ENCODE measurements at regions not wholly inside any gene's neighbourhood (a gene's known extent, or its start where the extent isn't known, plus 50 kb on each side); places are given as distances from the start of the nearest gene placed in this dataset.

DNA sequence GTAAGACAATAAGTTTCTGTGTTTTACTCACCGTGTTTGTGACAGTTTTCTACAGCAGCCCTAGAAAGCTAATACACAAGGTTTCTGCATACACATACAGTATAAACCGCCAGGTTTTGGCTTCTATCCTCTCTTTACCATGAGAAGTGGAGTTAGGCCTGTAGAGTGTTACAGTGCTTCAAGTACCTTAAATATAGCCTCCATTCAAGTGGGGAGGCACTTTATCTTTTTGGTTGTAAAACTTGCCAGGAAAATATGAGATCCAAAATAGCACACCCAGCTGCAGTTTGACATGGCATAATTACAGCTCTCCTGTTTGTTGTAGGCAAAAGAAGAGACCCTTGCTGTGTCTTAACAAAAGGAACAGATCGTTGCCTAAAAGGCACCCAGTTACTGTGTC is 90.3 kb upstream of the PTPN3 start:
- TF ChIP-seq, protein P1, sequence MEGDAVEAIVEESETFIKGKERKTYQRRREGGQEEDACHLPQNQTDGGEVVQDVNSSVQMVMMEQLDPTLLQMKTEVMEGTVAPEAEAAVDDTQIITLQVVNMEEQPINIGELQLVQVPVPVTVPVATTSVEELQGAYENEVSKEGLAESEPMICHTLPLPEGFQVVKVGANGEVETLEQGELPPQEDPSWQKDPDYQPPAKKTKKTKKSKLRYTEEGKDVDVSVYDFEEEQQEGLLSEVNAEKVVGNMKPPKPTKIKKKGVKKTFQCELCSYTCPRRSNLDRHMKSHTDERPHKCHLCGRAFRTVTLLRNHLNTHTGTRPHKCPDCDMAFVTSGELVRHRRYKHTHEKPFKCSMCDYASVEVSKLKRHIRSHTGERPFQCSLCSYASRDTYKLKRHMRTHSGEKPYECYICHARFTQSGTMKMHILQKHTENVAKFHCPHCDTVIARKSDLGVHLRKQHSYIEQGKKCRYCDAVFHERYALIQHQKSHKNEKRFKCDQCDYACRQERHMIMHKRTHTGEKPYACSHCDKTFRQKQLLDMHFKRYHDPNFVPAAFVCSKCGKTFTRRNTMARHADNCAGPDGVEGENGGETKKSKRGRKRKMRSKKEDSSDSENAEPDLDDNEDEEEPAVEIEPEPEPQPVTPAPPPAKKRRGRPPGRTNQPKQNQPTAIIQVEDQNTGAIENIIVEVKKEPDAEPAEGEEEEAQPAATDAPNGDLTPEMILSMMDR (IDR thresholded peaks at IDR 0.05): no peak
- TF ChIP-seq POLR2A (IDR thresholded peaks at IDR 0.05): no peak
